Activated naive CD4-positive, alpha-beta T cell treated with anti-CD3 and anti-CD28 coated beads, Interleukin-2, amount 50 U/mL, for 24 hours (primary cell): ENCODE measurements at regions not wholly inside any gene's neighbourhood (a gene's known extent, or its start where the extent isn't known, plus 50 kb on each side); places are given as distances from the start of the nearest gene placed in this dataset.

Experiments used
- H3K27ac Mint-ChIP-seq: one replicate; pipeline ENCODE4 v1.8.0; 2021; ENCODE audit warnings: mild to moderate bottlenecking, mixed read lengths
- H3K27me3 Mint-ChIP-seq: one replicate; pipeline ENCODE4 v1.8.0; 2021; ENCODE audit warnings: mixed read lengths
- H3K36me3 Mint-ChIP-seq: one replicate; pipeline ENCODE4 v1.8.0; 2021; ENCODE audit warnings: mixed read lengths
- H3K4me1 Mint-ChIP-seq: one replicate; pipeline ENCODE4 v1.8.0; 2021; ENCODE audit warnings: mixed read lengths
- H3K4me3 Mint-ChIP-seq: one replicate; pipeline ENCODE4 v1.8.0; 2021; ENCODE audit warnings: mild to moderate bottlenecking, mixed read lengths
- H3K9me3 Mint-ChIP-seq: one replicate; pipeline ENCODE4 v1.8.0; 2021; ENCODE audit warnings: mixed read lengths

DNA sequence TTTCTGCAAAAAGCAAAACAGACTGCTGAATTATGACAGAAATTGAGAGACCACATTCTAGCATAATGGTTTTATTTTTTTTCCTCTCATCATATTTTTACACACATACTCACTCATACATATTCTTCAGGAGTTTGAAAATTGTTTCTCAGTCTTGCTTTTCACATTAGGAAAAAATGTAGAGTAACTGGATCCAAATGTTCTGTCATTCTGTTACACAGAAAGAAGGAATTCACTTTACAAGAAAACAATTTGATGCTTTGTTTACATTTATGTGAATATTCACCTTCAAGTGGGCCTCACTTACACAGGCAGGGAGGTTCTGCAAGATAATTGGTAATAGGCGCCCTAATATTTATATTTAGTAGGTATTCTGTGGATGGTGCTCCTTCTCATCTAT lies 82.0 kb downstream of the ARL4A start:
- Mint-ChIP-seq H3K9me3 (no peaks in the 10 kb centered on the region), H3K4me1 (no peaks in the 10 kb centered on the region), H3K27me3 (peaks cover 7% of the 10 kb centered on the region), H3K27ac (no peak overlapping the region), H3K4me3 (no peak overlapping the region), H3K36me3 (no peaks in the 10 kb centered on the region)

GRCh38 chr7:12770227-12770975 lies 83.0 kb downstream of the ARL4A start:
- no peaks in the 10 kb centered on the region for H3K36me3 Mint-ChIP-seq
- no peaks in the 10 kb centered on the region for H3K9me3 Mint-ChIP-seq
- H3K4me3 Mint-ChIP-seq: no peak overlapping the region
- H3K27me3 Mint-ChIP-seq: peaks cover 7% of the 10 kb centered on the region
- H3K27ac Mint-ChIP-seq: no peak overlapping the region
- no peaks in the 10 kb centered on the region for H3K4me1 Mint-ChIP-seq

- Mint-ChIP-seq H3K27ac (no peak overlapping the region), H3K4me3 (no peak overlapping the region), H3K27me3 (peaks cover 7% of the 10 kb centered on the region), H3K9me3 (no peaks in the 10 kb centered on the region), H3K4me1 (no peaks in the 10 kb centered on the region), H3K36me3 (no peaks in the 10 kb centered on the region)
Measured at GRCh38 chr7:12771378-12771877, 84.0 kb downstream of the ARL4A start.

DNA sequence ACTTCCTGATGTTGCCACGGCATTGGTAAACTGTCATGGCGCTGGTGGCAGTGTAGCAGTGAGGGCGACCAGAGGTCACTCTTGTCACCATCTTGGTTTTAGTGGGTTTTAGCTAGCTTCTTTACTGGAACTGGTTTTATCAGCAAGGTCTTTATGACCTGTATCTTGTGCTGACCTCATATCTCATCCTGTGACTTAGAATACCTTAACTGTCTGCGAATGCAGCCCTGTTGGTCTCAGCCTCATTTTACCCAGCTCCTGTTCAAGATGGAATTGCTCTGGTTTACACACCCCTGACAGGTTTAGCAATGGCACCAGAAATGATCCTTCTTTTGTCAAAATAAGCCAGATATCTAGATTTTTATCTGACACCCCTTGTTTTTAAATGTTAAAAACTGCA lies 85.3 kb downstream of the ARL4A start:
- Mint-ChIP-seq H3K36me3 (no peaks in the 10 kb centered on the region), H3K9me3 (no peaks in the 10 kb centered on the region), H3K4me1 (no peaks in the 10 kb centered on the region), H3K4me3 (no peak overlapping the region), H3K27me3 (peaks cover 7% of the 10 kb centered on the region), H3K27ac (no peak overlapping the region)

GRCh38 chr7:12777257-12777656 lies 89.8 kb downstream of the ARL4A start:
- Mint-ChIP-seq H3K27me3 (peaks cover 8% of the 10 kb centered on the region), H3K4me3 (no peak overlapping the region), H3K9me3 (no peaks in the 10 kb centered on the region), H3K36me3 (no peaks in the 10 kb centered on the region), H3K4me1 (no peaks in the 10 kb centered on the region), H3K27ac (no peak overlapping the region)

- Mint-ChIP-seq H3K4me1 (no peaks in the 10 kb centered on the region), H3K36me3 (no peaks in the 10 kb centered on the region)
Measured at GRCh38 chr7:12779947-12780346, 92.5 kb downstream of the ARL4A start.

DNA sequence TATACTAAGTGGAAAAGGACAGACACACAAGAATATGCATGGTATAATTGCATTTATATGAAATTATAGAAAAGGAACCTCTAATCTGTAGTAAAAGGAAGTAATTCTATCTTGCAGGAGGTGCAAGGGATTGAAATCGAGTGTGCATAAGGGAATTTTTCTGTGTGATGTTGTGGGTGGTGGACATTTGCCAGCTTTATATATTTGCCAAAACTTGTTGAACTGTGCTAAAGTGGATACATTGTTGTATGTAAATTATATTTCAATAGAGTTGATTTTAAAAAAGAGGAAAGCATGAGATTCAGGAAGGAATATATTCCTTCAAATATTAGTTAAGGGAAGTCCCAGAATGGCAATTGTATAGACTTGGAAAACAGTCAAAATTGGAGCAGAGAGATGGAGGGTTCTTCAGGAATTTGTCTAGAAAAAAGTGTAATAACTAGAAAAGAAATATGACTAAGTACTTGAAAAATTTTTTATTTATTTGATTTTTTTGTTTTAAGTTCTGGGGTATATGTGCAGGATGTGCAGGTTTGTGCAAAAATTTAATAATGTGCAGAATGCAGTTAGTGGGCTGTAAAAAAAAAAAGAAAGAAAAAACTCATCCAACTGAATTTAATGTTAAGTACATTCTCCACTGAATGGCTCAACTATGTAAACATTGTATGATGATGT lies 96.1 kb downstream of the ARL4A start:
- Mint-ChIP-seq H3K4me1 (no peaks in the 10 kb centered on the region), H3K36me3 (no peaks in the 10 kb centered on the region)

More at GRCh38 chr7:12779947-12780346, 92.5 kb downstream of the ARL4A start:
- Mint-ChIP-seq H3K27me3 (peaks cover 9% of the 10 kb centered on the region), H3K9me3 (no peaks in the 10 kb centered on the region), H3K27ac (no peak overlapping the region), H3K4me3 (no peak overlapping the region)

DNA sequence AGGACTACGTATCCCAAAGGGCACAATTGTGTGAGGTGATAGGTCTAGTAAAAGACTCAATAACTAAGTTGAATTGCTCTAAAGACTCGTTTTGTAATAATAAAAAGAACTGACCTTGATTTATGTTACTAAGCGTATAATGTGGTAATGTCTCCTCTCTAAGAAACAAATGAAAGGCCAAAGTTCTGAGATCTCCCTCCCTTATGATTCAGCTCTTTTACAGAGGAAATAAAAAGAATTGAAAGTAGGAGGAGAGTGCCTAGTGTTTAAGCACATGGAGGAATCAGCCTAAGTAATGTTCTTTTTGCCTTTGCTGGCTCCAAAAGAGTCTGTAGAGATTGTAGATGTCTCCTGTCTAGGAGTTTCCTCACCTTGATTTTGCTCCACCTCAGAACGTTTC lies 98.0 kb downstream of the ARL4A start:
- H3K27ac Mint-ChIP-seq: no peak overlapping the region
- H3K4me3 Mint-ChIP-seq: no peak overlapping the region

More for the DNA sequence above, 96.1 kb downstream of the ARL4A start:
- no peak overlapping the region for H3K27ac Mint-ChIP-seq
- H3K27me3 Mint-ChIP-seq: peaks cover 9% of the 10 kb centered on the region
- H3K4me3 Mint-ChIP-seq: no peak overlapping the region
- H3K9me3 Mint-ChIP-seq: no peaks in the 10 kb centered on the region

GRCh38 chr7:12786494-12786893 lies 99.1 kb downstream of the ARL4A start:
- no peaks in the 10 kb centered on the region for H3K4me1 Mint-ChIP-seq
- no peak overlapping the region for H3K27ac Mint-ChIP-seq
- no peaks in the 10 kb centered on the region for H3K36me3 Mint-ChIP-seq
- peaks cover 5% of the 10 kb centered on the region for H3K27me3 Mint-ChIP-seq
- no peaks in the 10 kb centered on the region for H3K9me3 Mint-ChIP-seq
- H3K4me3 Mint-ChIP-seq: no peak overlapping the region

More for the DNA sequence above, 98.0 kb downstream of the ARL4A start:
- Mint-ChIP-seq H3K36me3 (no peaks in the 10 kb centered on the region), H3K4me1 (no peaks in the 10 kb centered on the region), H3K9me3 (no peaks in the 10 kb centered on the region), H3K27me3 (peaks cover 6% of the 10 kb centered on the region)

DNA sequence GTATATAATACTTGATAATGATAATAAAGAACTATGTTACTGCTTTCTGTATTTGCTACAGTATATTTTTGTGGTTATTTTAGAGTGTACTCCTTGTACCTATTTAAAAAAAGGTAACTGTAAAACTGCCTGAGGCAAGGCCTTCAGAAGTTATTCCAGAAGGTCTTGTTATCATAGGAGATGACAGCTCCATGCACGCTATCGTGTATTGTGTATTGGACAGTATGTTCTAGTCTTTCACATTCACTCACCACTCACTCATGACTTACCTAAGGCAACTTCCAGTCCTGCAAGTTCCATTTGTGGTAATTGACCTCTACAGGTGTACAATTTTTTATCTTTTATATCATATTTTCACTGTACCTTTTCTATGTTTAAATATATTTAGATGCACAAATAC lies 100.7 kb downstream of the ARL4A start:
- H3K4me3 Mint-ChIP-seq: no peak overlapping the region
- H3K36me3 Mint-ChIP-seq: no peaks in the 10 kb centered on the region
- H3K27ac Mint-ChIP-seq: no peak overlapping the region
- no peaks in the 10 kb centered on the region for H3K4me1 Mint-ChIP-seq
- H3K27me3 Mint-ChIP-seq: peaks cover 4% of the 10 kb centered on the region
- H3K9me3 Mint-ChIP-seq: no peaks in the 10 kb centered on the region

GRCh38 chr7:12788591-12788990 lies 101.2 kb downstream of the ARL4A start:
- H3K9me3 Mint-ChIP-seq: no peaks in the 10 kb centered on the region
- peaks cover under 1% of the 10 kb centered on the region for H3K27me3 Mint-ChIP-seq
- no peak overlapping the region for H3K4me3 Mint-ChIP-seq
- H3K36me3 Mint-ChIP-seq: no peaks in the 10 kb centered on the region
- no peaks in the 10 kb centered on the region for H3K4me1 Mint-ChIP-seq
- no peak overlapping the region for H3K27ac Mint-ChIP-seq

- H3K4me3 Mint-ChIP-seq: no peak overlapping the region
- H3K4me1 Mint-ChIP-seq: no peaks in the 10 kb centered on the region
- no peaks in the 10 kb centered on the region for H3K9me3 Mint-ChIP-seq
- H3K36me3 Mint-ChIP-seq: no peaks in the 10 kb centered on the region
- H3K27ac Mint-ChIP-seq: no peak overlapping the region
- H3K27me3 Mint-ChIP-seq: no peaks in the 10 kb centered on the region
Measured at GRCh38 chr7:12794722-12795302, 107.4 kb downstream of the ARL4A start.

GRCh38 chr7:12796397-12797127 lies 109.1 kb downstream of the ARL4A start:
- no peaks in the 10 kb centered on the region for H3K36me3 Mint-ChIP-seq
- H3K9me3 Mint-ChIP-seq: no peaks in the 10 kb centered on the region
- no peak overlapping the region for H3K27ac Mint-ChIP-seq

GRCh38 chr7:12800486-12800885 lies 113.1 kb downstream of the ARL4A start:
- Mint-ChIP-seq H3K27me3 (no peaks in the 10 kb centered on the region), H3K36me3 (no peaks in the 10 kb centered on the region), H3K27ac (no peak overlapping the region), H3K4me1 (no peaks in the 10 kb centered on the region), H3K4me3 (no peak overlapping the region), H3K9me3 (no peaks in the 10 kb centered on the region)

More at GRCh38 chr7:12796397-12797127, 109.1 kb downstream of the ARL4A start:
- H3K4me1 Mint-ChIP-seq: no peaks in the 10 kb centered on the region
- no peaks in the 10 kb centered on the region for H3K27me3 Mint-ChIP-seq
- H3K4me3 Mint-ChIP-seq: no peak overlapping the region

- Mint-ChIP-seq H3K9me3 (no peaks in the 10 kb centered on the region), H3K27ac (no peak overlapping the region), H3K36me3 (no peaks in the 10 kb centered on the region), H3K4me3 (no peak overlapping the region), H3K4me1 (no peaks in the 10 kb centered on the region), H3K27me3 (no peaks in the 10 kb centered on the region)
Measured at GRCh38 chr7:12801107-12801506, 113.7 kb downstream of the ARL4A start.
